ENCODE measurements at regions not wholly inside any gene's neighbourhood (a gene's known extent, or its start where the extent isn't known, plus 50 kb on each side); places are given as distances from the start of the nearest gene placed in this dataset.
A peak's percentile ranks its signal among the peaks of the same experiment; 100 is the strongest.
"Not testable (repeated sequence)": the region's sequence is repeated elsewhere in the genome, so short reads cannot be mapped to it uniquely, and the experiment has no call there.

DNA sequence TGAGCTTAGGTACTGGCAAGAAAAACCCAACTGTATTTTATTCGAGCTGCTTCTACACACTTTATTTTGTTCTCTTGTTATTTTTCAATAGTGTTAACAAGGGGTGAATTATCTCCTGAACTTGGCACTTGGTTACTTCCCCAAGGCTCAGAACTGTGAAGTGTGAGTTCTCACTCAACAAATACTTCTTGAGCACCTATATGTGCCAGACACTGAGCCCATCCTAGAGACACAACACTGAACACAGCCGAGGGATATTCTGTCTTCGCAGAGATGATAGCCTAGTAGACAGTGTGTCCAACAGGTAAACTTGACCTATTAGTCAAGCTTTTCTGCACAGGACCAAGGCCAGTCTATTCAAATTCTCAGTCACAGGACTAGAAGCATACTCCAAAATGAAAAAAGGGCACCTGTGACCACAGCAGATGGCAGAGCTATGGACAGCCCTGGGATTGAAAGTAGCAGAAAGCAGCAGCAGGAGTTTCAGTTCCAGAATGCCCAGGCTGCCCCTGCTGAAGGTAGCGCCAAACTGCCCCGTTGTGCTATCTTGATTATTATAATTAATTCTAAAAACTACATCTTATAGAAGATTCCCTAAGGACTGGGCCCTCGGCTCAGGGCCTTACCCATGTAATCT lies 77.8 kb upstream of the TAB2 start:
- no peak for DNase-seq (ENCODE audit: low spot score)

DNA sequence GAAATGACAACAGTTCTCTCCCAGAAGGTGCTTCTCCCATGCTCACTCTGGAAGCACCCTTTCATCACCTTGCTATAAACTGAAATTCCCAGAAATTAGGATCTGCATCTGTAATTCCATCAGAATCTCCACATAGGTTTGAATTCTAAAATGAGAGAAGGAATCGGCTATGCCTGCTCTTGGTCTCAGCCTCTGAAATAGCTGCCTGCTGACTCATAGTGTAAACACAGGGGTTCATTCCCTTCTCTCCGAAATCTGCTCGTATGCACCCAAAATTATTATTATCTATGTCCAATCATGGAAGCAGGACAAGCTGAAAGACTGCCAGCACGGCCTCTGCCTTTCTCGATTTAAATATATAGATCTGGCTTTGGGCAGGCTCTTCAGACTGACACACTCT lies 74.6 kb upstream of the TAB2 start:
- no peak for DNase-seq (ENCODE audit: low spot score)

DNA sequence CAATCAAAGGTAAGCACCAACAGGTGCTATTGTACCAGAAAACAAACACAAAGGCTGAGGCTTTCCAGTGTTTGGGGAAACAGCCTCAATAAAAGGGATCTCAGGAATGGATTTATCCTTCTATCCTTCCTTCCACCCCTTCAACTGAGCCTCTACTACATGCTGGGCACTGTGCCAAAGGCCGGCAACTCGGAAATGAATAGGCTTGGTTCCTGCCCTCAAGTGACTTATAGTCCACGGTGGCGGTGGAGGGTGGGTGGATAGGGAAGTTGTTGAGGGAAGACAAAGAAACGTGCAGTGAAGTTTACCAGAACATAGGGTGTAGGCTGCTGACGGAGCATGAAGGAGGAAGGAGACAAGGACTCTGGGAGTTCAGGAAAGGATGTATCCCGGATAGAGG lies 73.4 kb upstream of the TAB2 start:
- DNase-seq (ENCODE audit: low spot score): no peak

DNA sequence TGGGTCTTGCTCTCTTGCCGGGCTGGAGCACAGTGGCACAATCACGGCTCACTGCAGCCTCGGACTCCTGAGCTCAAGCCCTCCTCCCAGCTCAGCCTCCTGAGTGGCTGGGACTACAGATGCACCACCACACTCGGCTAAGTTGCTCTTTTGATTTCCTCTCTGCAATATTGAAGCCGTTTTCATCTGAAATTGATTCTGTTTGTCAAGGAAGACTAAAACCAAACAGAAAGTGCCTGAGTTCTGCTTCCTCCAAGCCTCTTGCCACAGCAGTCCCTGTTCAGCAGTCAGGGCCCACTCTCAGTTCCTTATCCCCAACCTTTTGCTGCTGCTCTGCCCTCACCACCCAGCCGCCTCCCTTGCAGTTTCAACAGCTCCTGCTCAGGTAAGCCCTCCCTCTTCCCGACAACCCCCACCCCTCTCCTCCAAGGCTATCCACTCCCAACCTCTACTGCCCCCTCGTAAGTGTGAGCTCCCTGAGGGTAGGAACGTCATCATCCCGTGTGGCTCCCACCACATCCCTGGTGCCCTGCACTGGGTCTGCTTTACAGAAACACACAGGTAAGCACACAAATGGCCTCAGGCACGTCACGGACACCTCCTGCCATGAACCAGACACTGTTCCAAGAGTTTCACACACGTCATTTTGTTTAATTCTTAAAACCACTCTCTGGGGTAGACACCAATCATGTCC lies 70.7 kb upstream of the TAB2 start:
- no peak for DNase-seq (ENCODE audit: low spot score)

DNA sequence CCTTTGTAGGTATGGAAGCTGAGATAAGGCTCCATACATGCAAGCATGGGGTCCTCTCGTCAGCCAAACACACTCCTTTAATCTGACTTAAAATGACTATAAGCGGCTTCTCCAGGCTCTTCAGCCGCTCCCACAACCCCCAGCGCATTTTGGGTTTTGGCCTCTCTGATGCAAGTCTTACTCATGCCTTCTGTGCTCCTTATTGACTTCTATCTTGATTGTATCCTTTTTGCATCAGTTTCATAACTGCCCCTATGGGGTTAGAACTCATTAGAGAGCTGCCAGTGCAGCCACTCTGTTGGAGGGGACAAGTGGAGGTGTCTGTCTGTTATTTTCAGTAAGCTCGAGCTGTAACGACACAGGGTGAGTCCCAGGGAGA lies 70.1 kb upstream of the TAB2 start:
- no peak for DNase-seq (ENCODE audit: low spot score)

DNA sequence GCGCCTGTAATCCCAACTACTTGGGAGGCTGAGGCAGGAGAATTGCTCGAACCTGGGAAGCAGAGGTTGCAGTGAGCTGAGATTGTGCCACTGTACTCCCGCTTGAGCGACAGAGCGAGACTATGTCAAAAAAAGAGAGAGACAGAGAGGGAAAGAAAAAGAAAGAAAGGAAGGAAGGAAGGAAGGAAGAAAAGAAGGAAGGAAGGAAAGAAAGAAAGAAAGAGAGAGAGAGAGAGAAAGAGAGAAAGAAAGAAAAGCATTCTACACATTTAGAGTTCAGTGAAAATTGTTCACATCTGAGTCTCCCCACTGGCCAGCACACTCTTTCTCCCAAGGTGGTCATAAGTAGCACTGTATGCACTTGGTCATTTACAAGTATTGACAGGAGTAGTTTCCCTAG lies 69.2 kb upstream of the TAB2 start:
- DNase-seq (ENCODE audit: low spot score): not testable (repeated sequence)

DNA sequence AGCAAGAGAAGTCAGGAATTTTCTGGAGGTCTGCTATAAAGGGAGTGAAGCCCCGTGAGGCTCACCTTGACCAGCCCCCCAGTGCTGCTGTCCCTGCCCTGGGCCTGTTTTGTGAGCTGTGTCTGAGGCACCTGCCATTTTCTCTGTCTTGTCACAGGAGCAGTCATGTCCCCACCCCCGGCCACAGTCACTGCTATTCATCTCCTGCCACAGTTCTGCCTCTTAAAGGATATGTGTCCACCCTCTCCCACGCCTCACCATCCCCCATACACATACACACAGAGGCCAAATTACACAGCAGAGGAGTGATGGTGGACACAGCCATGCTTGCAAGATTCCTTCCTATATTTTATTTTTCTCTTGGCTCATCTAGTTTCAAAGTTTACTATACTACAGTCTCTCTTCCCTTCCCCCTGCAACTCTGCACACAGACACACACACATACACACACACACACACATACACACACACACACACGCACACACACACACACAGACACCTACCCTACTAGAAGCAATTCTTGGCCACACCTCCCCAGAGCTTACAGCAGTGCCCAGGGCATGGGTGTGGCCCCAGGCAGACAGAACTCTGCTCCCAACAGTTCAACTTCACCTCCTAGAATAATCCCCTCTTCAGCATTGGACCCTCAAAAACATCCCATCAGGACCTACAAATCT lies 68.7 kb upstream of the TAB2 start:
- no peak for DNase-seq (ENCODE audit: low spot score)

DNA sequence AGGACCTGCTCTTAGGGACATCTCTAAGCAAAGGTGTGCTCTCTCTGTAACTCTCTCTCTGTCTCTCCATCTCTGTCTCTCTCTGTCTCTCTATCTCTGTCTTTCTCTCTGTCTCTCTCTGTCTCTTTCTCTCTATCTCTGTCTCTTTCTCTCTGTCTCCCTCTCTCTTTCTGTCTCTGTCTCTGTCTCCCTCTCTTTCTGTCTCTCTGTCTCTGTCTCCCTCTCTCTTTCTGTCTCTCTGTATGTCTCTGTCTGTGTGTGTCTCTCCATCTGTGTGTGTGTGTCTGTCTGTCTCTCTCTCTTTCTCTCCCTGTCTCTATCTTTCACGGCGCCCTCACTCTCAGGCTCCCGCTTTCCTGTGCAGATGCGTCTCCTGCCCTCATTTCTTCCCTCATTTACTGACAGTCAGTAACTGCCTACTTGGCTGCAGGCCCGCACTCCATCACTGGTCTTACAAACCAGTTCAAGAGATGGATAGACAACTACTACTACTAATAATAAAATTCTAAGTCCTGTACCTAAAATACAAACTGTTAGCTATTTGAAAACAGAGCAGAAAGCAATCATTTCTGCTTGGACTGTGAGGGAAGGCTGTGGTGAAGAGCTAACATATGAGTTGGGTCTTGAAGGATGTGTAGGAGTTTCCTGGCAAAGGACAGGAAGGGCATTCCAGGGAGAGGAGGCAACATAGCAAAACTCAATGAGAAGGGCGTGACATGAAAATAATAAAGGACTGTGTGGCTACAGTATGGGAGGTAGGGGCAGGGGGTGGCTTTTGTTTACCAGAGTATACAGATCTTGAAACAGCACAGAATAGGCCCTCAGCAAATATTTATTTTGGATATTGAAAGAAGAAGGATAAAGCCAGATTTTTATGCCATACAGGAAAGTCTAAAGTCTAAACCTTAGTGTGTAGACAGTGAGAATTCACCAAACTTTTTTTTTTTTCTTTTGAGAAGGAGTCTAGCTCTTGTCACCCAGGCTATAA lies 67.8 kb upstream of the TAB2 start:
- peak; percentile 28 for DNase-seq (ENCODE audit: low spot score)

DNA sequence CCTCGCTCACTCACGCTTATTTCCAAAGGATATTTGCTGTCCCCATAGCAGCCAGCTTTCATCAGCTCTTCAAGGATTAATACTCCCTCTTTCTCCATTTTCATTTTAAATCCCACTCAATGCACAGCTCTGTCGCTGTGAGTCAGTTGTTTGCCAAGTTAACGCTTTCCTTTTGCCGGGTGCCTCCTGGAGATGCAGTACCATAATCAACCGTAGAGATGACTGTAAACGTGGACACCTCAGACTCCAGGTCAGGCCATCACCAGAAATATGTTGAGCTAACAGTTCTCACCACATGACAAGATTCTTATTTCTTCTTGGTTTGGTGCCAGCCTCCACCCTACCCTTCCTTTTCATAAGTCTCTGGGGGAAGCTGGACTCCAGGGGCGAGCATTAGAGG lies 66.6 kb upstream of the TAB2 start:
- no peak for DNase-seq (ENCODE audit: low spot score)

DNA sequence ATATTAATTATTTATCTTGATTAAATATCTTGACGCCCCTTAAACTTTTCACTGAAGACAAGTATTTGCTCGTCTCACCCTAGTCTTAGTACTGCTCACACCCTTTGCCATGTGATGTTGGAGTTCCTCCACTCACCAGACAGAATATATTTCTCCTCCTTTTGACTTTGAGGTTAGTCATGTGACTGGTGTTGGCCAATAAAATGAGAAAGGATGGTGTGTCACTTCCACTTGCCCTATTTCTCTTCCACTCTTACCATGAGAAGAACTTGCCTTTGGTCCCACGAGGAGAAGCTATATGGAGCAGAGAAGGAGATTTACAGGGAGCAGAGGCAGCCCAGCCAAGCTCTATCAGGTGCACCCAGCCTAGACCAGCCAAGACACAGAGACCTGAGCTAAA lies 64.9 kb upstream of the TAB2 start:
- no peak for DNase-seq (ENCODE audit: low spot score)

DNA sequence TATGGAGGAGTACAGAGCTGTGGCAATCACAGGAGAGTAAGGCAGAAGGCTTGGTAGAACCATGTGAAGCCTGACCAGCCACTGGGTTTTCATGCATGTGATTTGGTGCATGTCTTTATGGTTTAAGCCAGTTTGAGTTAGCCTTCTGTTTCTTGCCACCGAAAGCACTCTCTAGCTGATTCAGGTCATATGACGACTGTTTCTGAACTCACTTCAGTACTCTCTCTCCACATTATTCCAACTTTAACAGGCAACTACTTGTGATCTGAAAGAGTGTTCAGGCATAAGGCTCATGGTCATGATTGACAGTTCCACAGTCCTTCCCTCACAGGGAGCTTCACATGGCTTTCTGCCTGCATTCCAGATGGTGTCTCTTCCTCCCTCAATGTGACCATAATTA lies 63.3 kb upstream of the TAB2 start:
- no peak for DNase-seq (ENCODE audit: low spot score)

DNA sequence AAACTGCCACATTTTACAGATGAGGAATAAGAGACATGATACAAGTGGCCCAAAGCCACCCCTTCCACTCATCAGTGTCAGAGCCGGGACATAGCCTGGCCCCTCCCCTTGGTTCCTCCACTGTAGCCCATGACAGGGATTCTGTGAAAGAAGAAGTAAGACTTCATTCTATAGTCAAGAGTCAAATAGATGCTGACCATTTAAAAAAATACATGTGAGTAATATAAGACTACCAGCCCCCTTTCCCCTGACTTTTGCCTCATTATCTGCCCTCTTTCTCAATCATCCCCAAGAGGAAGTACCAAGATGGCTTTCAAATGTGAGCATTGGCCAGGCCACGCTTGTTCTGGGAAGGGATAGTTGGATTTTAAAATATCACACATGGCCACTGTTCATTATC lies 57.8 kb upstream of the TAB2 start:
- no peak for DNase-seq (ENCODE audit: low spot score)

DNA sequence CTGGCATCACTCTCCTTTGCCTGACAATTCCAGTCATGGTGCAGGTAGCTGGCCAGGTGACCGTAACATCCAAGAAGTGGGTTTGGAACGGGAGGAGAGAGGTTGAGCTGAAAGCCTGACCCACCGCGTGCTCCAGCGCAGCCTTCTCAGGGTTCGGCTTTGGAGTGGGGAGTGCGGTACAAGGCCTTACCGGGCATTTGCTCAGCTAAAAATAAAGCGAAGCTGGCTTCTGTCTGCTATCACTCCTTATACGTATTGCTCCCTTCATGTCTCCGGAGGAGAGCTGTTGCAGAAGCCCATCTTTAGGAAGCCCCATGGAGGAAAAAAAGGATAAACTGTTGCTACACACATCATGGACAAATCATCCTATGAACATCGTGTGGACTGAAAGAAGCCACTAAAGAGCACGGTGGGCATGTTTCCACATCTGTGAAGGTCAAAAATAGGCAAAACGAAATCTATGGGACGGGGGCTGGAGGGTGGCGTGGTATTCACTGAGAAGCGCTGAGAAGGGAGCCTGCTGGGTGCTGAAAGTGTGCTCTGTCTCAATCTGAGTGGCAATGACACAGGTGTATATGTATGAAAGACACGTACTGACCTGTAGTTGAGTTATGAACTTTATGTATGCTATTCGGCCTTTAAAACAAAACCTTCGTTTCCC lies 57.2 kb upstream of the TAB2 start:
- DNase-seq (ENCODE audit: low spot score): no peak

DNA sequence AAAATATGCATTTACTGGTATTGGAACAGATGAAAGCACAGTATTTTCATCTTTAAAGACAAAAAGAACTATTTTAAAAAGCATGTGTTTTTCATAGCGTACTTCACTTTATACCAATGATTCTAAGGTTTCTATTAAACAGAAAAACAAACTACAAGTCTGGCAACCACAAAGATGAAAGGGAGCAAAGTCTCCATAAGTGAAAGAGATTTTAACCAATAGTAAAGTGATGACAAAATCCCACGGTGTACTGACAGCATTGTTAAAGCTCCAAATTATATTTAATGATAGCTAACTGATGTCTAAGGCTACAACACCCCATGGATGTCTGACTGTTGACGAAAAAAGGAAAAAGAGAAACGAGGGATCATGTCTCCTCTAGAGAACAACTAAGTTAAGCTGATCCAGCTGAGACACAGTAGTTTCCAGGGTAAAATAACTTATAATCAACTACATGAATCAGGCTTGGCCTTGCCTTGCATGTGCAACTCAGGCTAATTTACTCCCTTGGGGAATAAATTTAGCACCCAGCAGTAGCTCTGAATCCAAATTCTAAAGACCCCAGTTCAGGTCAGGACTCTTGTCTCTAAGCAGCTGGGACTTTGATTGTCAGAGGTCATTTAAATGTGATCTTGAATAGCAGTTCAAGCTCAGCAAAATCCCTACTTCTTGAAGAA lies 56.0 kb upstream of the TAB2 start:
- no peak for DNase-seq (ENCODE audit: low spot score)

DNA sequence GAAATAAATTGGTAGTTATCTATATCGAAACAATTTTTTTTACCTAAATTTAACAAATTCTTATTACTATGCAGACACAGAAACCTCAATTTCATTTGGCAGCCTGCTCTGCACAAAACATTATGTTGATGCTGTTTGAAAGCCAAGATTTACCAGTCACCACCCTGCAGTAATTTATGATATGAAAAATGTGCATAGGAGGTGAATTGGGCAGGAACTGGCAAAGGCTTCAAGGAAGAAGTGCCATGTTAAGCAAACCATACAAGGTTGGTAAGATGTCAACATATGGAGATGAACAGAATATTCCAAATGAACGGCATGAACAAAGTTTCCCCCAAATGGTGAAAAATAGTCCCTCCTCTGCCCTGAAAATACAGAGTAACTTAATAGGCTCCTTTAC lies 54.2 kb upstream of the TAB2 start:
- no peak for DNase-seq (ENCODE audit: low spot score)

DNA sequence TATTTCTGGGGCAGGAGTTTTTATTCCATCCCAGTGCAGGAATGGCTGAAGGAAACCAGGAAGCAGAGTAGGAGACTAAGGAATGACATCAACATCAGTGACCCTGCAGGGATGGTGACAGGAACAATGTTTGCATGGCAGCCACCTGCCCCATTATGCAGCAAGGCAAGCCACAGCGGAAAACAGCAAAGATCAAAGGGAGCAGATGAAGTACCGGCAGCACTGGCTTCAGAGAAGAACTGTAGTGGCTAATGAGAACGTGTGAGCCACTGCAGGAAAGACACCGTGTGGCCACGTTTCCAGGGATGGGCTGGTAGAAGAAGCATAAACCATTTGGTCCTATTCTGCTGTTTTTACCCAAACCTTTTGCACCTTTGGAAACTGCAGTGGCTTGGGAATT lies 52.9 kb upstream of the TAB2 start:
- no peak for DNase-seq (ENCODE audit: low spot score)

DNA sequence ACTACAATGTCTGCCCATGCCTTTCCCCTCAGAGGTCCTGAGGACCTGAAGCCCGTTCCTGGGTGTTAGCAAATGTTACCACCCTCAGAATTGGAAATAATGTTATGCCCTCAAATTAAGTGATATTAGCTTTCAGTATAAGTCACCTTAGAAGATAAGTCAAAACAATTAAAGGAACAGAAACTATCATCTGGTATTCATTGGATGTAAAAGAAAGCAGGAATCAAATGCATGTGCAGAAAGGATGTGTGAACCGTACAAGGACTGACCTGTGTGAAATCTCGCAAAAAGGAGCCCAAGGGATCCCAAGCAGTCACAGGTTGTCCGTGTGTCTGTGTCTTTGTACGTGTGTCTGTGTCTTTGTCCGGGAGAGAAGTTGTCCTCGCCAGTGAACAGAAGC lies 51.6 kb upstream of the TAB2 start:
- DNase-seq (ENCODE audit: low spot score): no peak

DNA sequence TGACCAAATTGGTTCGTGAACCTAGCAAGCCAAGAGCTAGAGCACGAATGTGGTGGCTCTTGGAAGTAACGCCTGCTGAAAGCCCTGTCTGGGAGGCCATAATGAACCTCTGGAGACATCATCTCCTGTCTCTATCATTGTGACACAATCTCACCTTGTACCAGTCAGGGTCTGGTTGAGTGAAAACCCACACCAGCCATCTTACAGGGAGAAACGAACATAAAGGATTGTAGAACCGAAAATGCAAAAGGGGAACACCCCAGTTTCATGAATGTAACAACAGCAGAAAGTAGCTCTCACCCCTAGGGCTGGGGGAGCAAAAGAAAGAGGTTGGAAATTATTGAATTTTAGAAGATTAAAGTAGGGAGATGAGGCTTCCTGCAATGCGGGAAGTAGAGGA lies 50.9 kb upstream of the TAB2 start:
- DNase-seq (ENCODE audit: low spot score): no peak

DNA sequence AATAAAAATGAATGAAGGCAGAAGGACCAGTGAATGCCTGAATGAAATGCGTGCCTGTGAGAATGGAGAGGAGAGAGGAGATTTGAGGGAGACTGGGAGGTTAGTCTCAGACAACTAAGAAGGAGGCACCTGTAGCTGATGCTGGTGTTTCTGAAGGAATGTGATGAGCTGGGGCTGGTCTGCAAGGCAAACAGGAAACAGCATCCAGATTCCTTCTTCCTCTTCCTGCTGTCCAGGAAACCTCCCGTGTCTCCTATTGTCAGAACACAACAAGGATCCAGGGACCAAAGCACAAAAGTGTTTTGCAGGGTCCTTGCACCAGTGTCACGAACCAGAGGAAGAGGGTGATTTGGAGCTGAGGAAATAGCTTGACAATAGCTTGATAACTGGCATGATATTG lies 50.4 kb upstream of the TAB2 start:
- no peak for DNase-seq (ENCODE audit: low spot score)

DNA sequence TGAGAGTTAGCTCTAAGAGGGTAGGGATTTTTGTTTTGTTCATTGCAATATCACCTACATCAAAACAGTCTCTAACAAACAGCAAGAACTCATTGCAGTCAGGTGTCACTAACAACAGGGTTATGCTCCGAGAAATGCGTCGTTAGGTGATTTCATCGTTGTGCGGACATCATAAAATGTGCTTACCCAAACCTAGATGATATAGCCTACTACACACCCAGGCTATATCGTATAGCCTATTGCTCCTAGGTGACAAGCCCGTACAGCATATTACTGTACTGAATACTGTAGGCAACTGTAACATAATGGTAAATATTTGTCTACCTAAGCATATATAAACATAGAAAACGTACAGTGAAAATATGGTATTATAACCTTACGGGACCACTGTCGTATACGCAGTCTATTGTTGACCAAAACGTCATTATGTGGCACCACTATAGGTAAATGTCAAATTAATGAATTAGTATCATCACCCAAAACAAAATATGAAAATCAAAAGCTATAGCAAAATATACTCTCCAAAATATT lies 49.9 kb upstream of the TAB2 start:
- DNase-seq (ENCODE audit: low spot score): no peak

Data from HuH-7 (cell line).